ENCODE measurements at regions not wholly inside any gene's neighbourhood (a gene's known extent, or its start where the extent isn't known, plus 50 kb on each side); places are given as distances from the start of the nearest gene placed in this dataset.

GRCh38 chr10:33602278-33602677, 267.8 kb upstream of the NRP1 start:
- TF ChIP-seq EP300 (IDR thresholded peaks at IDR 0.05) (no peak), POLR2A (IDR thresholded peaks at IDR 0.05) (no peak), CTCF (IDR thresholded peaks at IDR 0.05) (no peak)
